Heart left ventricle (tissue), 13 donors: ENCODE measurements at regions not wholly inside any gene's neighbourhood (a gene's known extent, or its start where the extent isn't known, plus 50 kb on each side); places are given as distances from the start of the nearest gene placed in this dataset.

Experiments
- POLR2A ChIP-seq, 2 donors: fragments of 450-650 bp; IDR thresholded peaks; one replicate each; pipeline ENCODE4 v1.6.1; 2017; ENCODE audit warnings: antibody characterized with exemption in 2 of 2, mild to moderate bottlenecking in 2 of 2, moderate library complexity in 2 of 2
- TF ChIP-seq, protein P1 (sequence below), 12 donors: fragments of 200-600 bp; sonication (generic) in 4 of 12; IDR thresholded peaks; one replicate each; pipeline versions ENCODE4 v1.5.0 to v1.8.0; 2018 to 2022; ENCODE audit warnings: antibody characterized with exemption in 12 of 12, mild to moderate bottlenecking in 5 of 12
- donor health status: ischemic (EF 13 %, LVEDD 7.1; RV severe dilation, severe dysfunction).
- donor health status: DM: no; HTN: yes; CAD: no.
- donor health status: DM: no; HTN: no; CAD: no.
- donor health status: ischemic (EF 25% LVEDD 6.9; RV normal size, moderate dysfunction).
- donor health status: ischemic (EF 25% LVEDD 5.7; RV mildly dilated, moderate dysfunction).
- donor health status: ischemic (EF 35%, LVEDD 5.7; RV mildly dilated, moderate dysfunction).
- donor health status: nonischemic (EF 11% LVEDD 7.7; RV severe dilation, severe dysfunction).
- donor health status: DM: yes; HTN: yes; CAD: no.
- donor health status: PGD.
- donor health status: ischemic (EF 29% LVEDD 5.4; RV normal size, mild dysfunction).
- donor health status: nonischemic (EF 23%, LVEDD 6.1; RV moderate dilation, normal function).

DNA sequence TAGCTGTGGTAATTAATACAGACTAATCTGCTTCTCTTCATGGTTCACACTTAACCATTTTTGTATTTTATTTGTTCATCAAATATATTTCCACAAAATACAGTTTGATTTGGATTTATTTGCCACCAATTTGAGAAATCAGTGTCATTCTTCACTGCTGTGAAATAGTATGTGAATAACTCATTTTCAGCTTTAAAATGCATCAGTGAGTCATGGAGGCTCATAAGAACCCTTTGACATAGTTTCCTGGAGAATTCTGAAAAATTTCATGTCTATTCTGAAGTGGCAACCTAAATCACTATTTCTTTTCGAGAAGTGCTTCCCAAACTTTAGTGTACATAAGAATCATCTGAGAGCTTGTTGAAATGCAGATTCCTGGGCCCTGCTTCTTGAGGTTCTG lies 1026.7 kb upstream of the ACVR2A start:
- TF ChIP-seq, protein P1, sequence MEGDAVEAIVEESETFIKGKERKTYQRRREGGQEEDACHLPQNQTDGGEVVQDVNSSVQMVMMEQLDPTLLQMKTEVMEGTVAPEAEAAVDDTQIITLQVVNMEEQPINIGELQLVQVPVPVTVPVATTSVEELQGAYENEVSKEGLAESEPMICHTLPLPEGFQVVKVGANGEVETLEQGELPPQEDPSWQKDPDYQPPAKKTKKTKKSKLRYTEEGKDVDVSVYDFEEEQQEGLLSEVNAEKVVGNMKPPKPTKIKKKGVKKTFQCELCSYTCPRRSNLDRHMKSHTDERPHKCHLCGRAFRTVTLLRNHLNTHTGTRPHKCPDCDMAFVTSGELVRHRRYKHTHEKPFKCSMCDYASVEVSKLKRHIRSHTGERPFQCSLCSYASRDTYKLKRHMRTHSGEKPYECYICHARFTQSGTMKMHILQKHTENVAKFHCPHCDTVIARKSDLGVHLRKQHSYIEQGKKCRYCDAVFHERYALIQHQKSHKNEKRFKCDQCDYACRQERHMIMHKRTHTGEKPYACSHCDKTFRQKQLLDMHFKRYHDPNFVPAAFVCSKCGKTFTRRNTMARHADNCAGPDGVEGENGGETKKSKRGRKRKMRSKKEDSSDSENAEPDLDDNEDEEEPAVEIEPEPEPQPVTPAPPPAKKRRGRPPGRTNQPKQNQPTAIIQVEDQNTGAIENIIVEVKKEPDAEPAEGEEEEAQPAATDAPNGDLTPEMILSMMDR (IDR thresholded peaks at IDR 0.05) = no peak
- TF ChIP-seq POLR2A (IDR thresholded peaks at IDR 0.05) = no peak
